Stimulated activated naive CD8-positive, alpha-beta T cell treated with anti-CD3 and anti-CD28 coated beads, Interleukin-15, amount 100 ng/mL, for 72 hours (primary cell): ENCODE measurements at regions not wholly inside any gene's neighbourhood (a gene's known extent, or its start where the extent isn't known, plus 50 kb on each side); places are given as distances from the start of the nearest gene placed in this dataset.
"Not testable (repeated sequence)": the region's sequence is repeated elsewhere in the genome, so short reads cannot be mapped to it uniquely, and the experiment has no call there.

Source experiments
- ATAC-seq: fragments of 150-1000 bp; cut with Tn5 transposase; 2 replicates; pipeline ENCODE4 v1.10.0; 2021; ENCODE audit warnings: mild to moderate bottlenecking, moderate library complexity
- DNase-seq, 2 donors: peaks; one replicate each; pipeline ENCODE4 v3.0.0; 2021 to 2022
- H3K27ac Mint-ChIP-seq, 2 donors: one replicate each; pipeline ENCODE4 v1.8.0; 2022; ENCODE audit warnings: mild to moderate bottlenecking in 2 of 2, mixed read lengths in 2 of 2, moderate library complexity in 2 of 2
- H3K27me3 Mint-ChIP-seq: one replicate; pipeline ENCODE4 v1.8.0; 2022; ENCODE audit warnings: mixed read lengths
- H3K4me1 Mint-ChIP-seq: one replicate; pipeline ENCODE4 v1.8.0; 2022; ENCODE audit warnings: mild to moderate bottlenecking, mixed read lengths
- H3K4me3 Mint-ChIP-seq, 2 donors: one replicate each; pipeline ENCODE4 v1.8.0; 2022; ENCODE audit warnings: mild to moderate bottlenecking in 2 of 2, mixed read lengths in 2 of 2, moderate library complexity in 1 of 2
- H3K9me3 Mint-ChIP-seq, 2 donors: one replicate each; pipeline ENCODE4 v1.8.0; 2022; ENCODE audit warnings: mixed read lengths in 2 of 2

- Mint-ChIP-seq H3K9me3 (no peaks in the 10 kb centered on the region), H3K4me1 (no peaks in the 10 kb centered on the region), H3K27ac (no peak overlapping the region), H3K27me3 (no peaks in the 10 kb centered on the region), H3K4me3 (no peak overlapping the region)
- DNase-seq (no peak), ATAC-seq (no peak)
Observed at GRCh38 chr7:98707076-98707475, 90.0 kb downstream of the NPTX2 start.

DNA sequence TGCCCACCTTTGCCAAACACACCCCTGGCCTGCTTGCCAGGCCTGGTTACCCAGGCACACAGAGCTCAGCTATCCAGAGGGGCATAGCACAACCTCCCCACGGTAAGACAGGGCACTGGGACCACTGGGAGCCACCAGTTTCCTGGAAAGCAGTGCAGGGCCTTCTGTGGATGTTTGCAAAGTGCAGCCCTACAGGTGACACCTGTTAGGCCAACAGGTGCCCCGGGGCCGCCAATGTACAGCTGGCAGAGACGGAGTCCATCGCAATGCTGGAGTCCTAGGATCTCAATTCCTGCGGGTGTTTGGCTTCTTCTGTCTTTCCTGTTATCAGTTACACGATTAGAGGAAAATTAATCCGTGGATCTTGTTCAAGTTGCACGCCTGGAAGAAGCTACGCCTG lies 94.9 kb downstream of the NPTX2 start:
- H3K4me3 Mint-ChIP-seq: no peak overlapping the region
- no peaks in the 10 kb centered on the region for H3K4me1 Mint-ChIP-seq
- no peaks in the 10 kb centered on the region for H3K27me3 Mint-ChIP-seq
- ATAC-seq (no peak), DNase-seq (no peak)
- no peaks in the 10 kb centered on the region for H3K9me3 Mint-ChIP-seq
- no peak overlapping the region for H3K27ac Mint-ChIP-seq

- H3K27me3 Mint-ChIP-seq: no peaks in the 10 kb centered on the region
- no peaks in the 10 kb centered on the region for H3K9me3 Mint-ChIP-seq
- H3K4me3 Mint-ChIP-seq: no peak overlapping the region
- no peak for ATAC-seq
- DNase-seq: no peak
- no peak overlapping the region for H3K27ac Mint-ChIP-seq
- H3K4me1 Mint-ChIP-seq: no peaks in the 10 kb centered on the region
Observed at GRCh38 chr7:98713165-98713810, 96.2 kb downstream of the NPTX2 start.

DNA sequence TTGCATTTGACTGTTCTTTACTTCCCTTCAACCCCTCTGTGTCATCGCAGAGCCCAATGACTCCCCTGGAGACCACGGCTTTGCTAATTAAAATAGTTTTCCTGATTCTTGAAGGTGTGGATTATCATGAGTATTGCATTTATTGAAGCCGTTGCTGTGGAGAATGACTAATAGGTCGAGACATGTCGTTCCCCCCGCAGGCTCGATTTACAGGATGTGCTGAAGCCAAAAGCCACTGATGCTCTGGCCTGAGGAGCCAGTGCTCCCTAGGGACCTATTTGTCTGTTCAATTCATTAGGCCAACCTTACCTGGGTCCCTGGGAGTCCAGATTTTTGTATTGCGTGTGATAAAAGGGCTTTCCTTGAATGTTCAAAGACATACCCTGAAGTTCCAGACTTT lies 102.3 kb downstream of the NPTX2 start:
- Mint-ChIP-seq H3K4me3 (no peak overlapping the region), H3K4me1 (no peaks in the 10 kb centered on the region), H3K27me3 (peaks cover 19% of the 10 kb centered on the region), H3K27ac (peak overlapping the region in 1 of 2 donors; percentile 27), H3K9me3 (no peaks in the 10 kb centered on the region)
- DNase-seq (no peak), ATAC-seq (no peak)

GRCh38 chr7:98722402-98722801 lies 105.3 kb downstream of the NPTX2 start:
- peaks cover 24% of the 10 kb centered on the region for H3K27me3 Mint-ChIP-seq
- peak overlapping the region in 1 of 2 donors; percentile 42 for H3K27ac Mint-ChIP-seq
- H3K4me1 Mint-ChIP-seq: no peaks in the 10 kb centered on the region
- DNase-seq: no peak
- H3K9me3 Mint-ChIP-seq: no peaks in the 10 kb centered on the region
- ATAC-seq: no peak
- no peak overlapping the region for H3K4me3 Mint-ChIP-seq

DNA sequence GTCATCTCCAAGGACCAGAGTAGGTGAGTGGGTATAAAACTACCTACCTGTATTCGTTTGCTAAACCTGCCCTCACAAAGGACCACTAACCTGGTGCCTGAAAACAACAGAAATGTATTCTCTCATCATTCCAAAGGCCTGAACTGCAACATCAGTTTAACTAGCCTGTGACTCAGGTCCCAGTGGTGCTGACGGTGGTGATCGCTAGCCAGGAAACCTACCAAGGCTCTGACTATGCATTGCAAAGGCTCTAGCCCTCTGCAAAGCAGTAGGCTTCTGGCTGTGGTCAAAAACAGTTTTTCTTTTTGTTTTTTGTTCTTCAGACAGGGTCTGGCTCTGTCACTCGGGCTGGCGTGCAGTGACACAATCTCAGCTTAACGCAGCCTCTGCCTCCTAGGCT lies 107.5 kb downstream of the NPTX2 start:
- DNase-seq (no peak), ATAC-seq (no peak)
- H3K4me1 Mint-ChIP-seq: no peaks in the 10 kb centered on the region
- peaks cover 36% of the 10 kb centered on the region for H3K27me3 Mint-ChIP-seq
- H3K9me3 Mint-ChIP-seq: no peaks in the 10 kb centered on the region
- H3K4me3 Mint-ChIP-seq: no peak overlapping the region
- no peak overlapping the region for H3K27ac Mint-ChIP-seq

DNA sequence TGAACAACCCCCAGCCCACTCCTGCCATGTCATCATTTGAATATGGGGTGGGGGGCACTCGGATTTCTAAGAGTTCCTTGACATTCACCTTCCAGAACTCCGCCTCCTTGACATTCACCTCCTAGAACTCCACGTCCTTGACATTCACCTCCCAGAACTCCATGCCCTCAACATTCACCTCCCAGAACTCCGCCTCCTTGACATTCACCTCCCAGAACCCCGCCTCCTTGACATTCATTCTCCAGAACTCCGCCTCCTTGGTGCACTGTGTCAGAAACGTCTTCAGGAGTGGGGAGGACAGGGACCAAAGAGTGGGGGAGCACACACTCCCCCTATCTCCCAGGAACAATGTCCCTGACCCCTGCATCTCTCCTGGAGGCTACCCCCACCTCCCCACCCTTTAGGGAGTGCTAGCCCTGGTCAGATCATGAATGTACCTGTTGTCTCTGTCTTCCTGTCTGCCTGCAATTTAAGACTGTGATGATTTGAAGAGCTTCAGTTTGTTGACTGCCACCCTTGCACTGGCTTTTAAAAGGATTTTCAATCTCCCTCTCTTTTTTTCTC lies 110.1 kb downstream of the NPTX2 start:
- Mint-ChIP-seq H3K4me1 (no peaks in the 10 kb centered on the region), H3K27me3 (peaks cover 36% of the 10 kb centered on the region), H3K27ac (no peak overlapping the region), H3K4me3 (no peak overlapping the region), H3K9me3 (no peaks in the 10 kb centered on the region)
- ATAC-seq (no peak), DNase-seq (no peak)

GRCh38 chr7:98728555-98728954 lies 111.5 kb downstream of the NPTX2 start:
- Mint-ChIP-seq H3K27ac (no peak overlapping the region), H3K4me3 (no peak overlapping the region), H3K27me3 (peaks cover 34% of the 10 kb centered on the region), H3K9me3 (peaks cover 7 to 8% of the 10 kb centered on the region in 2 donors), H3K4me1 (no peaks in the 10 kb centered on the region)
- DNase-seq (no peak), ATAC-seq (no peak)

DNA sequence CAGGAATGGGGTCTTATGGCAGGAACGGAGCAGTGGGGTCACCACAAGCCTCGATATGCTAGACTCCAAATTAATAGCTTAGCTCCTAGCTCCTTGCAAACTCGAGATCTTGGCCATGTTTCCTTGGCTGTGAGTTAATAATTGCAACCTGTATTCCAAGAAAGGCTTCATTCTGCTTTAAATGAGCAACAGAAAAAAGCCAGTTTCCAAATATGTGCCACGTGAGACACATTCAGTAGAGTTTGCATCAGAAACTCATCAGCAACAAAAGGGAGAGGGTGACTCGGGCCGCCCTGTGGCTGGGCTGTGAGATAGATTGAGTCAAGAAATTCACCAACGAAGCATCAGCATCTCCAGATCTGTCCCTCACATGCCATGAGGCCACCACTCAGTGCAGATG lies 112.0 kb downstream of the NPTX2 start:
- no peak for ATAC-seq
- no peak for DNase-seq
- Mint-ChIP-seq H3K27me3 (peaks cover 34% of the 10 kb centered on the region), H3K4me1 (no peaks in the 10 kb centered on the region), H3K4me3 (no peak overlapping the region), H3K9me3 (peaks cover 7 to 8% of the 10 kb centered on the region in 2 donors), H3K27ac (no peak overlapping the region)

DNA sequence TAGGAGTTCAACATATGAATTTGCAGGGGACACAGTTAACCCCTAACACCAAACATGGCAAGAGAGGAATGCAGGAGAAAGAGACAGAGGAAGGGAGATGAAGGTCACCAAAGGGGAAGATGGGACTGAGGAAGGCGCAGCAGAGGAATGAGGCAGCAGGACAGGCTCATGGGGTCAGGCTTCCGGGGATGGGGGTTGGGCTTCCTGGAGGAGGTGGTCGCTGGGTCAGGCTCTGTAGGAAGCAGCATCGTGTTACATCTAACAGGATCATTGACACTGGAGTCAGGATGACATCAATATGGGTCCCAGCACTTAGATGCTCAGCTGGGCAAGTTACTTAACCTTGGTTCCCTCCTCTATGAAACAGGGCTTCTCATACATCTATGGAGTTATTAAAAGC lies 113.2 kb downstream of the NPTX2 start:
- ATAC-seq (no peak), DNase-seq (no peak)
- H3K4me1 Mint-ChIP-seq: no peaks in the 10 kb centered on the region
- peaks cover 7 to 8% of the 10 kb centered on the region in 2 donors for H3K9me3 Mint-ChIP-seq
- no peak overlapping the region for H3K27ac Mint-ChIP-seq
- H3K4me3 Mint-ChIP-seq: no peak overlapping the region
- peaks cover 34% of the 10 kb centered on the region for H3K27me3 Mint-ChIP-seq

DNA sequence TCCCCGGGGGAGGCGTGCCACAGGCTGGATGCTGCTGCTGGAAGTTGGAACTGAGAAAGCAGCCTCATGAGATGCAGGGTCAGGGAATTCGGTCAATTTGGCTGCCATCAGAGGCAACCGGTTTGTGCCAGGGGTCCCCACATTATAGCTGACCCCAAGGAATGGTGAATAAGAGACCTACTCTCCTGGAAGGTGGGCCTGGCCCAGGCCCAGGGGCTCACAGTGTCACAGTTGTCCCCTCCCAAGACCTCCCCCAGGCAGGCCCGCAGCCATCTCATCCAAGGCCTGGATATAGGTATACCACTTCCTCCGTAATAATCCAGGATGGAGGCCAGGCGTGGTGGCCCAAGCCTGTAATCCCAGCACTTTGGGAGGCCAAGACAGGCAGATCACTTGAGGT lies 114.6 kb downstream of the NPTX2 start:
- peaks cover 34% of the 10 kb centered on the region for H3K27me3 Mint-ChIP-seq

GRCh38 chr7:98733036-98733435 lies 116.0 kb downstream of the NPTX2 start:
- Mint-ChIP-seq H3K9me3 (peaks cover 7 to 8% of the 10 kb centered on the region in 2 donors), H3K4me3 (no peak overlapping the region), H3K27me3 (peaks cover 26% of the 10 kb centered on the region), H3K4me1 (no peaks in the 10 kb centered on the region), H3K27ac (no peak overlapping the region)
- ATAC-seq (peak; percentile 76), DNase-seq (peak; percentile 48 to 57)

More for the DNA sequence above, 114.6 kb downstream of the NPTX2 start:
- ATAC-seq: no peak
- peaks cover 7 to 8% of the 10 kb centered on the region in 2 donors for H3K9me3 Mint-ChIP-seq
- DNase-seq: no peak
- no peaks in the 10 kb centered on the region for H3K4me1 Mint-ChIP-seq
- H3K4me3 Mint-ChIP-seq: no peak overlapping the region
- H3K27ac Mint-ChIP-seq: peak overlapping the region in 1 of 2 donors; percentile 12

DNA sequence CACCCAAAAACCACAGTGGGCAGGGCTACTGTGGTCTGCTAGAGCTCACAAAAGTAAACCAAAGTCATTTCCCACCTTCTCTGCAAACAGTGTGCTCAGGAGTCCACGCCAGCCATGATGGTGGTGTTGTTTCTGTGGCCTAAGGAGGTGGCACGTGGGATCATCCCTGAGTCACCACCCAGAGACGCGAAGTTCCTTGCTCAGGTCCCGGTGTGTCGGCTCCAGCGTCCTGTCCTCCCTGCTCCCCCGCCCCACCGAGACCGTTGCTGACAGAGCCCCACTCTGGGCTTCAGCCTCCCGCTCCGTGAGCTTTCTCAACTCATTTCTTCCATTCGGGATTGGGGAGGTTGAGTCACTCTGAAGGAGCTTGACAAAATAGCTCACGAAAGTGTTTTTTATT lies 118.7 kb downstream of the NPTX2 start:
- peaks cover 7% of the 10 kb centered on the region for H3K27me3 Mint-ChIP-seq
- H3K27ac Mint-ChIP-seq: no peak overlapping the region
- H3K4me3 Mint-ChIP-seq: no peak overlapping the region
- ATAC-seq (no peak), DNase-seq (no peak)
- H3K9me3 Mint-ChIP-seq: peaks cover 7 to 8% of the 10 kb centered on the region in 2 donors
- no peaks in the 10 kb centered on the region for H3K4me1 Mint-ChIP-seq

GRCh38 chr7:98736461-98736860 lies 119.4 kb downstream of the NPTX2 start:
- not testable (repeated sequence) for H3K4me1 Mint-ChIP-seq, ATAC-seq, H3K27me3 Mint-ChIP-seq, H3K4me3 Mint-ChIP-seq, H3K27ac Mint-ChIP-seq, DNase-seq, H3K9me3 Mint-ChIP-seq

DNA sequence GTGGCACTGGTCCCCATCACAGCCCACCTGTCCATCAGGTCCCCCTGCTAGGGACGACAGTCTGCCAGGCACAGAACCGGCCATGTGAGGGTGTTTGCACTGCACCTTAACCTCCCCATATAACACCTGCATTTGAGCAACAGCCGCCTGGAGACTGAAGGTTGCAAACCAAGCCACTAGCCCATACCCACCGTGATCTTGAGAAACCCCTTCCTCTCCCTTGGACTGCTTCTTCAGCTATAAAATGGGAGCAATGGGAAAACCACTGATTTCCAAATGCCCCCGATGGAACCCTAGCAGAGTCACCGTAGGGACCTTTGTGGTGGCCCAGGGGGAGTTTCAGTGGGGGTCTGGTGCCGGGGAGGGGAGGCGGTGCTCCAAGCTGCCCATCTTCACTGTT lies 120.1 kb downstream of the NPTX2 start:
- no peak for ATAC-seq

GRCh38 chr7:98740643-98741042 lies 123.6 kb downstream of the NPTX2 start:
- Mint-ChIP-seq H3K27me3 (no peaks in the 10 kb centered on the region), H3K4me3 (no peak overlapping the region), H3K27ac (peak overlapping the region in 1 of 2 donors; percentile 76), H3K4me1 (no peaks in the 10 kb centered on the region), H3K9me3 (no peaks in the 10 kb centered on the region)
- DNase-seq (no peak), ATAC-seq (no peak)

More for the DNA sequence above, 120.1 kb downstream of the NPTX2 start:
- Mint-ChIP-seq H3K4me1 (no peaks in the 10 kb centered on the region), H3K4me3 (no peak overlapping the region), H3K9me3 (peaks cover 7 to 8% of the 10 kb centered on the region in 2 donors), H3K27me3 (no peaks in the 10 kb centered on the region), H3K27ac (no peak overlapping the region)
- DNase-seq: no peak
